Thoracic aorta (tissue), 2 donors: ENCODE measurements at regions not wholly inside any gene's neighbourhood (a gene's known extent, or its start where the extent isn't known, plus 50 kb on each side); places are given as distances from the start of the nearest gene placed in this dataset.

Experiments
- ATAC-seq: fragments of 150-250 bp; one replicate; pipeline ENCODE4 v1.8.0; 2017; ENCODE audit warnings: low read depth; ENCODE audit not compliant: insufficient number of reproducible peaks, low FRiP score
- DNase-seq: peaks from one replicate; pipeline ENCODE4 v3.0.0-alpha.2; 2020; ENCODE audit warnings: low spot score
- H3K27ac ChIP-seq, 2 donors: fragments of 200-600 bp; sonication (generic); 1 replicate in 1 of 2; 2 replicates in 1 of 2; pipeline ENCODE4 v1.5.1; 2016; ENCODE audit warnings: mild to moderate bottlenecking in 2 of 2, moderate library complexity in 2 of 2
- H3K27me3 ChIP-seq: fragments of 200-600 bp; sonication (generic); replicated peaks from 2 replicates; pipeline ENCODE4 v1.6.0; 2016; ENCODE audit warnings: mild to moderate bottlenecking; ENCODE audit not compliant: insufficient read depth
- H3K36me3 ChIP-seq: fragments of 200-600 bp; sonication (generic); one replicate; pipeline ENCODE4 v1.5.1; 2016
- H3K4me1 ChIP-seq, 2 donors: fragments of 200-600 bp; sonication (generic); 1 replicate in 1 of 2; 2 replicates in 1 of 2; pipeline versions ENCODE4 v1.5.1 to v1.6.0; 2016; ENCODE audit warnings: low read depth in 2 of 2, mild to moderate bottlenecking in 1 of 2; ENCODE audit not compliant: control insufficient read depth in 1 of 2
- H3K4me3 ChIP-seq: fragments of 200-600 bp; sonication (generic); 2 replicates; pipeline ENCODE4 v1.5.1; 2016; ENCODE audit warnings: mild to moderate bottlenecking
- H3K9me3 ChIP-seq: fragments of 200-600 bp; sonication (generic); 2 replicates; pipeline ENCODE4 v1.5.1; 2016
- CTCF ChIP-seq: fragments of 200-600 bp; sonication (generic); IDR thresholded peaks from one replicate; pipeline ENCODE4 v1.5.1; 2019; ENCODE audit warnings: antibody characterized with exemption

DNA sequence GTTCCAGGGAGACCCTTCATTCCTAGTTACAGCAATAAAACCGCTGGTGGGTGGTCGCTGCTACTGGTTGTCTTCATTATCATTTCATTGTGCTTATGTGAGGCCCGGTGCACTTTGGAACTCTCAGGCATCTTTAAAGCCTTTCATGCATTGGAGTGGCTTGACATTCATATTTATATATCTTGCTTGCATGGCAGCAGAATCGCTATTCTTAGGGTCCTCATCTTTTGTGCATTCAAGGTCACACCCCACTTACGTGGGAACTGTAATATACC lies 110.1 kb downstream of the ZBTB18 start:
- no peak for TF ChIP-seq CTCF
- H3K27me3 ChIP-seq, result no peaks in the 10 kb centered on the region
- peaks cover 10 to 12% of the 10 kb centered on the region in 2 donors for H3K4me1 ChIP-seq
- H3K36me3 ChIP-seq, result no peaks in the 10 kb centered on the region
- no peak overlapping the region for H3K27ac ChIP-seq
- DNase-seq (no peak), ATAC-seq (no peak)
- no peaks in the 10 kb centered on the region for H3K9me3 ChIP-seq
- H3K4me3 ChIP-seq, result no peak overlapping the region

GRCh38 chr1:244162786-244163530 lies 111.9 kb downstream of the ZBTB18 start:
- ATAC-seq (no peak), DNase-seq (no peak)
- TF ChIP-seq CTCF, result no peak
- Histone ChIP-seq H3K27ac (no peak overlapping the region), H3K9me3 (no peaks in the 10 kb centered on the region), H3K36me3 (no peaks in the 10 kb centered on the region), H3K4me3 (no peak overlapping the region), H3K27me3 (no peaks in the 10 kb centered on the region), H3K4me1 (peaks cover 10 to 12% of the 10 kb centered on the region in 2 donors)

- no peak for DNase-seq
- Histone ChIP-seq H3K27me3 (no peaks in the 10 kb centered on the region), H3K36me3 (no peaks in the 10 kb centered on the region), H3K9me3 (no peaks in the 10 kb centered on the region), H3K27ac (peak overlapping the region in 1 of 2 donors; percentile 48), H3K4me1 (peaks cover 10 to 12% of the 10 kb centered on the region in 2 donors), H3K4me3 (peak overlapping the region; percentile 10)
- peak; percentile 74 for ATAC-seq
- no peak for TF ChIP-seq CTCF
Observed at GRCh38 chr1:244163861-244164510, 112.9 kb downstream of the ZBTB18 start.

DNA sequence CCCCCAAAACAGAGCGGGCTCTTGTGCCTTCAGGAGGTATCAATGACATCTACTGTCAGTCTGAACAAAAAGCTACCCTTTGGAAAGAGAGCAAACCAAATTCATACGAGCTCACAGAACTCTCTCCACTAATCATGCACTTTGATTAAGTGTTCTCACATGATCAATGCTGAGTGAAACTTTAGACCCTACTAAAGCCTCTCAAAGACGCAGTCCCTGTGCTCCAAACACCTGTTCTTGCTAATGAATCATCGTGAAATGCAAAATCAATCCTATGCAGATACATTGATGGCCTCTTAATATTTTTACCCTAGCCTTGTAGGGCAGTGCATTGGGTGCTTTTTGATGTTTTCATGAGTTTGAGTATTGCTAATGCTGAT lies 113.4 kb downstream of the ZBTB18 start:
- ATAC-seq (no peak), DNase-seq (no peak)
- TF ChIP-seq CTCF, result no peak
- no peaks in the 10 kb centered on the region for H3K36me3 ChIP-seq
- H3K27me3 ChIP-seq, result no peaks in the 10 kb centered on the region
- H3K4me3 ChIP-seq, result no peak overlapping the region
- no peaks in the 10 kb centered on the region for H3K9me3 ChIP-seq
- H3K27ac ChIP-seq, result no peak overlapping the region
- peaks cover 10 to 12% of the 10 kb centered on the region in 2 donors for H3K4me1 ChIP-seq

GRCh38 chr1:244165021-244165420 lies 113.9 kb downstream of the ZBTB18 start:
- no peaks in the 10 kb centered on the region for H3K36me3 ChIP-seq
- DNase-seq, result no peak
- peaks cover 10 to 12% of the 10 kb centered on the region in 2 donors for H3K4me1 ChIP-seq
- H3K9me3 ChIP-seq, result no peaks in the 10 kb centered on the region
- H3K4me3 ChIP-seq, result no peak overlapping the region
- TF ChIP-seq CTCF, result no peak
- no peak overlapping the region for H3K27ac ChIP-seq
- H3K27me3 ChIP-seq, result no peaks in the 10 kb centered on the region
- no peak for ATAC-seq
